ENCODE measurements at regions not wholly inside any gene's neighbourhood (a gene's known extent, or its start where the extent isn't known, plus 50 kb on each side); places are given as distances from the start of the nearest gene placed in this dataset.
"Not testable (repeated sequence)": the region's sequence is repeated elsewhere in the genome, so short reads cannot be mapped to it uniquely, and the experiment has no call there.

GRCh38 chr15:31433091-31433490 is 106.5 kb downstream of the KLF13 start:
- no peak for DNase-seq

DNA sequence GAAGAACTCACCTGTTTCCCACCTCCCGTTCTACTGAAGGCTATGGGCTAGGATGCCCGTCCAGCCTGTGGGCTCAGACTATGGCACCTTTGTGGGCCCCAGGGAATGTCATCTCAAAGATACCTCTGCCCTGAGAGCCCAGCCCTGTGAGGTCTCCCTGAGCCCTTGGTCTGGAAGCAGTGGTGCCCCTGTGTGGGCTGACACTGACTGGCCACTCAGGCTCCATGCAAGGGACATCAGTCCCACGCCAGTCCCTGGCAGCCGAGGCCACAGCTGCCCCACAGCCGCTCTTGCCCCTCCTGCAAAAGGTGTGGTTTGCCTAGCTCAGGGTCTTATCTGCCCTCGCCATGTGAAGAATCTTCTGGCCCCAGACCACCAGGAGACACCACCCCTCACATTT is 106.9 kb downstream of the KLF13 start:
- no peak for DNase-seq

DNA sequence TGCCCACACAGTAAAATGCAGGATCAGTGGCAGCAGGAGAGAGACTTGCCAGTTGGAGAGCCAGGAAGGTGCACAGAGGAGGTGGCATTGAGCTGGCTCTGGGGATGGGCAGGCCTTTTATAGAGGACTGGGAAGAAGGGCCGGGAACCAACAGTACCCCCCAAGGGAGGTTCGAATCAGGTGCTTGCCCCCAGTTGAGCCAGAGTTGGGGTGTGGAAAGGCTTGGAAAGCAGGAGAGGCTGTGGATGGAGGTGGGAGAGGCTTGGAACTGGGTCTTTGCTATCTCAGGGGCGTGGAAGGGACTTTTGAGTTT is 107.6 kb downstream of the KLF13 start:
- no peak for DNase-seq

DNA sequence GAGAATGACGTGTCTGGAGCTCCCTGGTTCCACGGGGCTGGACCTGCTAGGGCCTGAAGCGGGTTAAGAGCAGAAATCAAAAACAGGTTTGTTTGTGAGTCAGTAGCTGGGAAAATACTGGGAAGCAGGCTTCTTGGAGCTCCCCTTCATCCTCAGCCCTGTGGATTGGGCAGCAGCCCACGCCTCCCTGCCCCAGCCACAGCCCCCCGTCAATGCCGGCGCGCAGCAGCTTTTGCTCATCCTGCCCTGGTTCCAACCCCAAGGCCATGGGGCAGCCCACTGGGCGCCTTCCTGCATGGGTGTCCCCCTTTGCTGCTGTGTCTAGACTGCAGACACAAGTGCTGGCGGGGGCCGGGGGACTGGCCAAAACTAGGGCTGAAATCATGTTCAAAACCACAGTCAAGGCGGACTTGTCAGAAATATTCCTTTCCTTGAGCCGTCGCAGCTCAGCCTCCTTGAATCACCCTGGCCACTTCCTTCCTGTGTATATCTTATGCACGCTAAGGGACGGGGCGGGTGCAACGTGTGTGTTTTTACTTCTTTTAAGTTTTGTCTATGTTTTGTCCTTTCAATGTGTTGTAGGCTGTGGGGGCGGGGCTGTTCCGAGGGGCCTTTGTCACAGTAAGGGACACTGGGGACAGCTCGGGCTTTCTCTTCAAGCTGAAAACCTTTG is 108.1 kb downstream of the KLF13 start:
- DNase-seq: no peak

DNA sequence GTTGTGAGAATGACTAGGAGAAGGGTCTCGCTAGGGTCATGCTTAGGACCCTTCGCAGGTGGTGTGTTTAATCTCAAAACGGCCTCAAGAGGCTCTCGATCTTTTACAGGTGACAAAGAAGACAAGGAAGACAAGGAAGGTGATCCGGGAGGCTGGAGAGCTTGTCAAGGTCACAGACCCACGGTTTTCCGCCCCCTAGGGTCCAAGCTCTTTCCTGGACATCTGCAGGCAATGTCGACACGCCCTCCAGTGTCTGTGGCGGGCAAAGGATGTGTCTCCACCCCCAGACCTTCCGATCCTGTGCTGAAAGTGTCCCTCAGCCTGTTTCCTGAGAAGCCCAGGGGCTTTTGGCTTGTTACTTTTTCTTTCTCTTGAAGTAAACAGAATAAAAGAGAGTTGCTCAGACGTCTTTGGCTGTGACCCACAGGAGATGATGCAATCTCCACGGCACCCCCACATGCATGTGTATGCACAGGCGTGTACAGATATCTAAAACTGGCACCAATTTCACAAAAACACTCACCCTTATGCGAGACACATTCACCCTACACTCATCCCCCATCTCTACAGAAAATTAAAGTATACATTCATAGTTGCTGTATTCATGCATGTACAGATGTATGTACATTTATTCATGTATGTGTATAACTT is 108.8 kb downstream of the KLF13 start:
- DNase-seq: peak; percentile 23

- no peak for DNase-seq
Observed at GRCh38 chr15:31435912-31436628, 109.4 kb downstream of the KLF13 start.

DNA sequence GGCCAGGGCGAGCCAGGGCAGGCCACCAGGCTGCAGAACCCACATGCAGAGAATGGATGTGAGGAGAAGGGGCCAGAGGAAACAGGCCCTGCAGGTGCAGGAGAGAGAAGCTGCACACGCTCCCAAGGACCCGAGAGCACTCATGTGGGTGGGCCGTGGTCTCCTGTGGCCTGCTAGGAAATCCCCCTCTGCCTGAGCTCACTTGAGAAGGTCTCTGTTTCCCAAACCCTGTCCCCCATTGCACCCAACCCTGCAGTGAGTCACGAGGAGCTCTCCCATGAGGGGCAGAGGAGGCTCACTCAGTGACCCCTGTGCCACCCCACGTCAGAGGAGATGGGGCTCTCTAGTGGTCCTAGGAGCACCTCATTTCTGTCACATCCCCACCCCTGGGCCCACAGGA is 111.1 kb downstream of the KLF13 start:
- no peak for DNase-seq

DNA sequence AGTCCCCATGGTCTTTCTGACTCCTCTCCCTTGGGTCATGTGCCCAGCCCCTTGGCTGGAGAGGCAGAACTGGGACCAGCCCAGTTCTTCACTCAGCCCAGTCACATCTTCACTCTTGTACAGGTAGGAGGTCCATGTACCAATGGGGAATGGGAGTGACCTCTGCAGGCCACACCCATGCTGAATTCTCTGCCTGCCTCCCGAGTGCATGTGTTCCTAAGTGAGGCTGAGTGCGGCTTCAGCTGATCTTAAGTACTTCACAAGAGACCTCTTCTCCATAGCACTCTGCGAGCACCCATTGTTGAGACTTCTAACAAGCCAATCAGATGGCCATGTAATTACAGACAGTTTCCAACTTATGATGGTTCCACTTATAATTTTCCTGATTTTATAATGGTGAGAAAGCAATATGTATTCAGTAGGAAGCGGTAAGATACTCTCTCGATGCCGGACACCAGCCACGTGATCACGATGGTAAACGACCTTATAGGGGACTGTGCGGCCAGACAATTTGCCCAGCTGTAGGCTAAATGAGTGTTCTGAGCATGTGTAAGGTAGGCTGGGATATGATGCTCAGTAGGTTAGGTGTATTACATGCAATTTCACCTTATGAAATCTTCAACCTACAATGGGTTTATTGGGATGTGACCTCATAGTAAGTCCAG is 112.1 kb downstream of the KLF13 start:
- DNase-seq: peak; percentile 59

GRCh38 chr15:31439328-31439727 is 112.7 kb downstream of the KLF13 start:
- no peak for DNase-seq

GRCh38 chr15:31440216-31440615 is 113.6 kb downstream of the KLF13 start:
- not testable (repeated sequence) for DNase-seq

GRCh38 chr15:31440754-31441311 is 114.2 kb downstream of the KLF13 start:
- no peak for DNase-seq

DNA sequence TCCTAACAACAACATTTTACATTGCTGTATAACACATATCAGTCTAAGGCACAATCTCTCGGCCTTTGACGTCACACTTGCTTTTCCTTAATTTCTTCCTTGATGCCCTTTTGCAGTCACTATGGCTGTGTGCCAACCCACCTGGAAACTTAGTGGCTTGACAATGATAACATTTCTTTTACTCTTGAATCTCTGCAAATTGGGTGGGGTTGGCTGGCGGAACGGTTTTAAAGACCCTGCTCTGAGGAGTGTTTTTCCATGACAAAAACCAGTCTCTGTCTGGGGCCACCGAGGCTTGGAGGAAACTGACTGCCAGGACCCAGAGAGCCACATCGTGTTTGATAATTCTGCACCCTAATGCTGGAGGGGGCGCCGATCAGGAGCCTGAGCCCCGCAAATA is 115.6 kb downstream of the KLF13 start:
- no peak for DNase-seq

DNA sequence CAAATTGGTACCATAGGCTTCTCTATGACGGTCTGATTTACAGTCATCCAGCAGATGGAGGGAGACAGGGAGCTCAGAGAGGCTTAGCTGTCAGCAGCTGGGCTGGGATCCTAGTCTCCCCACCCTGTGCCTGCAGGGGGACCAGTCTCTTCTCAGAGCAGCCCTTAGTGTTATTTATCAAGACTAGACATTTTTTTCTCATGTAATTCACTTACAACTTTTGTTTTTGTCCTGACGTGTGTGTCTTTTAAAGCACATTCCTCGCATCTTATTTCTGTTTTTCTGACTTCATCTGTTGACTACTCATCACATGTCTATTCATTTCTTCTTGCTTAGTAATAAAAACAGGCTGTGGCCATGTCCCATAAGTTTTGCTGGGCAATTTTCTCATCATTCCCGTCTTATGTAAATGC is 116.1 kb downstream of the KLF13 start:
- no peak for DNase-seq

GRCh38 chr15:31444844-31445243 is 118.2 kb downstream of the KLF13 start:
- no peak for DNase-seq

GRCh38 chr15:31446546-31446945 is 119.9 kb downstream of the KLF13 start:
- DNase-seq: no peak

DNA sequence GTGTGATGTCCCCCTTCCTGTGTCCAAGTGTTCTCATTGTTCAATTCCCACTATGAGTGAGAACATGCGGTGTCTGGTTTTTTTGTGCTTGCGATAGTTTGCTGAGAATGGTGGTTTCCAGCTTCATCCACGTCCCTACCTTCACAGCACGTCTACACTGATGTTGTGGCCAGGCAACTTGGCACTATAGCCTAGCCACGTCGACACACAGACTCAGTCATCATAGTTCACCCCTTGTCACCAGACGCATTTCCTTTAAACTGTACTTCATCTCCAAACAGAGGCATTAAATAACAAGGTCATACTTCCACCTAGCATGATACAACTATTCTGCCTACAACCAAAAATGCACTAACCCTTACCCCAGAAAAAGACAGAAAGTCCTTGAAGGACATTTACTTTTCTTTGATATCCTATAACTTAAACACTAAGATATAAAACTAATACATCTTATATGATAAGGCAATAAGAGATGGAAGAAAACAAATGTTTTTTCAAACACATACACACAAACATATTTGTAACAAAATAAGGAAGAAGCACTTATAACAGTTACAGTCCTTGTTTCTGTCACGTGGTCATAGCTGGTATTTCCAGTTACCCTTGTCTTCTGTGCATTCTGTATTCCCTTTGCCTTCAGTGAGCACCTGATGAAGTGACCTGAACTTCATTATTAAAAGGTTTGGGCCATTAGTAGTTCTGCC is 121.4 kb downstream of the KLF13 start:
- DNase-seq: no peak

- DNase-seq: no peak
Observed at GRCh38 chr15:31448635-31448979, 122.0 kb downstream of the KLF13 start.

- DNase-seq: no peak
Observed at GRCh38 chr15:31452595-31453557, 126.2 kb downstream of the KLF13 start.

DNA sequence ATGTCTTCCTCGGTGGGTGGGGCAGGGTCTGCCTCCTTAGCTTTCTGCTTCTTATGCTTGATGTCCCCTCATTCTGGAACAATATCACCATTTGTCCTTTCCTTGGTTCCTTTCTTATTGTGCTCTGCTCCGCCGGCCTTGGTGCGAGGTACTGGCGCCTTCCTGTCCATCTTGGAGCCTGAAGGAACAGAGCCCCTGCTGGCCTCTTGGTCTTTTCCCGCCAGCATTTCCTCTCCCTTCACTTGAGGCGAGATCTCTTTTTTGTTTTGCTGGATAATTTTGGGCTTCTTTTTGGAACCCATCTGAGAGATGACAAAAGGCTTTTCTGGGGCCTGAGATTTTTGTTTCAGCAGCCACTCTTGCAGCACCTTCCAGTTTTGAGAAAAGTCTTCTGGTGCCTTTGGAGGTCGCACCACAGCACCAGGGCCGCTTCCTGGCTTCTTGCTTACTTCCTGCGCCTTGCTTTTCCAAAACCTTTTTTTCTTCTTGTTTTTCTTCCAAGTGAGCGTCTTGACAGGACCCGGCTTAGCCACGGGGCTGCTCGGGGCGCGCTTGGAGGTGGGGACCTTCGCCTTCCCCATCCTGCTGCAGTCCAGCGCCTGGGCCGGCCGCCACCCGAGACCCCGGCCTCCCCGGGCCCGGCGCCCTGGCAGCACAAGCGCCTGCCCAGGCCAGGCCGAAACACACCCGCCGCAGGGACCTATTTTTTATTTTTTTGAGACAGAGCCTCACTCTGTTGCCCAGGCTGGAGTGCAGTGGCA is 127.1 kb downstream of the KLF13 start:
- DNase-seq: no peak

DNA sequence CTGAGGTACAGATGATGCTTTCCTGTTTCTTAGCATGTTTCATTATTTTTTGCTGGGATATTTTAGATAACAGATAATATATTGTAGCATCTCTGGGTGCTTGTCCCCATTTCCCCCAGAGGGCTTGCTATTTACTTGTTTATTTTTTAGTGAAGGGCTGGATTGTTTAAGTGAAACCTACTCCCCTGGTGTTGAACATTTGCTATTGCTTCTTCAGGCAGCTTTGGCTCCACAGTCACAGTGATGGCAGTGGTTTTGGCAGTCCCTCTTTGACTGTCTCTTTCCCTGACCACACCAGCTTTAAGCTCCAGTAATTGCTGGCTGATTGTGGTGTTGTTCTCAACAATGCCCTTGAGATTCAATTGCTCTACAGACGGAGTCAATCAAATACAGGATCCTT is 128.9 kb downstream of the KLF13 start:
- DNase-seq: peak; percentile 11
